ENCODE measurements at regions not wholly inside any gene's neighbourhood (a gene's known extent, or its start where the extent isn't known, plus 50 kb on each side); places are given as distances from the start of the nearest gene placed in this dataset.

- no peak for DNase-seq
Measured at GRCh38 chr5:133905424-133905823, 63.0 kb downstream of the C5orf15 start.

GRCh38 chr5:133904641-133905040, 63.8 kb downstream of the C5orf15 start:
- no peak for DNase-seq

- no peak for DNase-seq
Measured at GRCh38 chr5:133902511-133903118, 65.8 kb downstream of the C5orf15 start.

GRCh38 chr5:133900534-133901270, 67.7 kb downstream of the C5orf15 start:
- DNase-seq = no peak

GRCh38 chr5:133899506-133899905, 68.9 kb downstream of the C5orf15 start:
- no peak for DNase-seq

GRCh38 chr5:133898440-133898839, 70.0 kb downstream of the C5orf15 start:
- no peak for DNase-seq

GRCh38 chr5:133897431-133897830, 71.0 kb downstream of the C5orf15 start:
- DNase-seq = no peak

GRCh38 chr5:133896873-133897272, 71.6 kb downstream of the C5orf15 start:
- DNase-seq = no peak

- no peak for DNase-seq
Measured at GRCh38 chr5:133895979-133896845, 72.2 kb downstream of the C5orf15 start.

- DNase-seq = no peak
Measured at GRCh38 chr5:133894143-133894542, 74.3 kb downstream of the C5orf15 start.

GRCh38 chr5:133892774-133893173, 75.7 kb downstream of the C5orf15 start:
- DNase-seq = no peak

- DNase-seq = no peak
Measured at GRCh38 chr5:133892306-133892705, 76.1 kb downstream of the C5orf15 start.

- no peak for DNase-seq
Measured at GRCh38 chr5:133891390-133891789, 77.0 kb downstream of the C5orf15 start.

GRCh38 chr5:133890776-133891280, 77.6 kb downstream of the C5orf15 start:
- no peak for DNase-seq

- no peak for DNase-seq
Measured at GRCh38 chr5:133890314-133890713, 78.1 kb downstream of the C5orf15 start.

GRCh38 chr5:133889271-133889905, 79.0 kb downstream of the C5orf15 start:
- no peak for DNase-seq

GRCh38 chr5:133888625-133888991, 79.8 kb downstream of the C5orf15 start:
- DNase-seq = no peak

GRCh38 chr5:133885566-133885965, 82.9 kb downstream of the C5orf15 start:
- DNase-seq = no peak

- DNase-seq = no peak
Measured at GRCh38 chr5:133884569-133885311, 83.7 kb downstream of the C5orf15 start.

- no peak for DNase-seq
Measured at GRCh38 chr5:133883916-133884315, 84.5 kb downstream of the C5orf15 start.

- DNase-seq = no peak
Measured at GRCh38 chr5:133882846-133883245, 85.6 kb downstream of the C5orf15 start.

- no peak for DNase-seq
Measured at GRCh38 chr5:133882389-133882695, 86.1 kb downstream of the C5orf15 start.
